ENCODE measurements at regions not wholly inside any gene's neighbourhood (a gene's known extent, or its start where the extent isn't known, plus 50 kb on each side); places are given as distances from the start of the nearest gene placed in this dataset.

- H3K79me2 ChIP-seq (replicated peaks; ENCODE audit: insufficient read depth), result no peaks in the 10 kb centered on the region
- no peaks in the 10 kb centered on the region for H3K4me1 ChIP-seq (ENCODE audit: insufficient read depth)
- peak; percentile 99 for ATAC-seq
- no peak overlapping the region for H3K4me2 ChIP-seq
- H3K4me3 ChIP-seq, result no peak overlapping the region
- no peaks in the 10 kb centered on the region for H4K20me1 ChIP-seq (replicated peaks; ENCODE audit: insufficient read depth)
- no peak overlapping the region for H2AFZ ChIP-seq
- no peak overlapping the region for H3K27ac ChIP-seq (ENCODE audit: low read depth)
- no peaks in the 10 kb centered on the region for H3K9me2 ChIP-seq (ENCODE audit: insufficient read depth)
- no peaks in the 10 kb centered on the region for H3K27me3 ChIP-seq (ENCODE audit: insufficient read depth)
- H3K36me3 ChIP-seq (ENCODE audit: insufficient read depth), result no peaks in the 10 kb centered on the region
- no peak for TF ChIP-seq CREB1 (CRISPR knock-in tag; IDR thresholded peaks at IDR 0.05; ENCODE audit: low read depth)
- no peak for TF ChIP-seq POLR2AphosphoS5 (IDR thresholded peaks at IDR 0.05; ENCODE audit: low read depth)
- peak; percentile 53 to 84 for TF ChIP-seq CTCF (conservative IDR thresholded peaks at IDR 0.05; ENCODE audit: low read depth in 2 of 2)
- TF ChIP-seq ETS1 (IDR thresholded peaks at IDR 0.05), result no peak
- H3K4me1 Mint-ChIP-seq, result peaks cover 5% of the 10 kb centered on the region
- H3K27ac Mint-ChIP-seq, result no peak overlapping the region
- peak; percentile 73 for DNase-seq (ENCODE audit: low spot score)
- no peaks in the 10 kb centered on the region for H3K27me3 Mint-ChIP-seq (ENCODE audit: insufficient read depth, low read depth, poor library complexity)
- H3K4me3 Mint-ChIP-seq, result no peak overlapping the region
- no peaks in the 10 kb centered on the region for H3K9me3 Mint-ChIP-seq
- no peaks in the 10 kb centered on the region for H3F3A ChIP-seq (replicated peaks; ENCODE audit: low read depth)
- no peaks in the 10 kb centered on the region for H3K36me3 Mint-ChIP-seq (ENCODE audit: low read depth)
These were observed 910.4 kb upstream of the GYPC start for GRCh38 chr2:125745514-125745913.

- Histone ChIP-seq H3K27me3 (ENCODE audit: insufficient read depth) (no peaks in the 10 kb centered on the region), H3K9me2 (ENCODE audit: insufficient read depth) (no peaks in the 10 kb centered on the region), H3K27ac (ENCODE audit: low read depth) (no peak overlapping the region), H3K4me1 (ENCODE audit: insufficient read depth) (no peaks in the 10 kb centered on the region), H2AFZ (no peak overlapping the region), H3K4me2 (no peak overlapping the region), H3F3A (replicated peaks; ENCODE audit: low read depth) (no peaks in the 10 kb centered on the region), H4K20me1 (replicated peaks; ENCODE audit: insufficient read depth) (no peaks in the 10 kb centered on the region), H3K36me3 (ENCODE audit: insufficient read depth) (no peaks in the 10 kb centered on the region), H3K79me2 (replicated peaks; ENCODE audit: insufficient read depth) (no peaks in the 10 kb centered on the region), H3K4me3 (no peak overlapping the region)
- Mint-ChIP-seq H3K36me3 (ENCODE audit: low read depth) (no peaks in the 10 kb centered on the region), H3K27me3 (ENCODE audit: insufficient read depth, low read depth, poor library complexity) (no peaks in the 10 kb centered on the region), H3K4me3 (no peak overlapping the region), H3K9me3 (no peaks in the 10 kb centered on the region), H3K27ac (no peak overlapping the region; the same call in 1 of the 2 replicates), H3K4me1 (peaks cover 5% of the 10 kb centered on the region)
- DNase-seq (ENCODE audit: low spot score) (no peak), ATAC-seq (peak; percentile 57)
- TF ChIP-seq ZNF462 (CRISPR knock-in tag; IDR thresholded peaks at IDR 0.05) (no peak), REST (IDR thresholded peaks at IDR 0.05; ENCODE audit: unreplicated experiment) (no peak), ZNF114 (CRISPR knock-in tag; IDR thresholded peaks at IDR 0.05) (no peak), JUNB (IDR thresholded peaks at IDR 0.05; ENCODE audit: unreplicated experiment) (no peak)
These were observed 909.4 kb upstream of the GYPC start for GRCh38 chr2:125746321-125747164.
